PC-9 (cell line): ENCODE measurements at regions not wholly inside any gene's neighbourhood (a gene's known extent, or its start where the extent isn't known, plus 50 kb on each side); places are given as distances from the start of the nearest gene placed in this dataset.

Experiments
- EZH2 ChIP-seq: fragments of 200-600 bp; sonication (generic); IDR thresholded peaks from 2 replicates; pipeline ENCODE4 v1.8.0; 2017; ENCODE audit warnings: antibody characterized with exemption, low read depth
- TF ChIP-seq, protein P1 (sequence below): fragments of 200-600 bp; sonication (generic); conservative IDR thresholded peaks from 2 replicates; pipeline ENCODE4 v1.6.1; 2017; ENCODE audit warnings: mixed run types, antibody characterized with exemption, mild to moderate bottlenecking, moderate library complexity

DNA sequence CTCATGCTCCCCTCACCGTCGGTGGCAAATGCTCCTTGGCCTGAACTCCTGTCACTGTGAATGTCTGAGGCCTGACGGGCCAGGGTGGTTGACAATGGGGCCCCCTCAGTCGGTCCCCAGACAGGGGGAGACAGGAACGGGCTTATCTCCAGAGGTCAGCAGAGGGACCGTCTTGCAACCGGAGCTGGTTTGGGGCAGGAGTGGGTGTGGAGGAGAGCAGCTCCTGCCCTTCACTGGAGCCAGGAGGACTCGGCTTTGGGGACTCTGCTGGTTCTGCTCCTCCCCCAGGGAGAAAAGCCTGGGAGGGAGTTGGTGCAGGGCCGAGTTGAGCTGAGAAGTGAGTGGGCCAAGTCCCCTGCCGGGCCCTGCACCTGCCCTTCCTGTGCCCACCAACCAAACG is 354.4 kb downstream of the BRD1 start:
- TF ChIP-seq, protein P1, sequence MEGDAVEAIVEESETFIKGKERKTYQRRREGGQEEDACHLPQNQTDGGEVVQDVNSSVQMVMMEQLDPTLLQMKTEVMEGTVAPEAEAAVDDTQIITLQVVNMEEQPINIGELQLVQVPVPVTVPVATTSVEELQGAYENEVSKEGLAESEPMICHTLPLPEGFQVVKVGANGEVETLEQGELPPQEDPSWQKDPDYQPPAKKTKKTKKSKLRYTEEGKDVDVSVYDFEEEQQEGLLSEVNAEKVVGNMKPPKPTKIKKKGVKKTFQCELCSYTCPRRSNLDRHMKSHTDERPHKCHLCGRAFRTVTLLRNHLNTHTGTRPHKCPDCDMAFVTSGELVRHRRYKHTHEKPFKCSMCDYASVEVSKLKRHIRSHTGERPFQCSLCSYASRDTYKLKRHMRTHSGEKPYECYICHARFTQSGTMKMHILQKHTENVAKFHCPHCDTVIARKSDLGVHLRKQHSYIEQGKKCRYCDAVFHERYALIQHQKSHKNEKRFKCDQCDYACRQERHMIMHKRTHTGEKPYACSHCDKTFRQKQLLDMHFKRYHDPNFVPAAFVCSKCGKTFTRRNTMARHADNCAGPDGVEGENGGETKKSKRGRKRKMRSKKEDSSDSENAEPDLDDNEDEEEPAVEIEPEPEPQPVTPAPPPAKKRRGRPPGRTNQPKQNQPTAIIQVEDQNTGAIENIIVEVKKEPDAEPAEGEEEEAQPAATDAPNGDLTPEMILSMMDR: no peak
- TF ChIP-seq EZH2: no peak
